KG1 (cell line): ENCODE measurements at regions not wholly inside any gene's neighbourhood (a gene's known extent, or its start where the extent isn't known, plus 50 kb on each side); places are given as distances from the start of the nearest gene placed in this dataset.
"Not testable (repeated sequence)": the region's sequence is repeated elsewhere in the genome, so short reads cannot be mapped to it uniquely, and the experiment has no call there.

Experiments
- DNase-seq: peaks from one replicate; lab custom pipeline; 2025; lab: John Stamatoyannopoulos, UW

GRCh38 chr1:191350938-191351337 is 807.3 kb upstream of the RGS18 start:
- no peak for DNase-seq

GRCh38 chr1:191358724-191359123 is 799.5 kb upstream of the RGS18 start:
- DNase-seq, result no peak

- DNase-seq, result no peak
These were observed 791.6 kb upstream of the RGS18 start for GRCh38 chr1:191366686-191367085.

- DNase-seq, result no peak
These were observed 789.2 kb upstream of the RGS18 start for GRCh38 chr1:191368891-191369654.

GRCh38 chr1:191371626-191372025 is 786.6 kb upstream of the RGS18 start:
- DNase-seq, result no peak

- no peak for DNase-seq
These were observed 770.0 kb upstream of the RGS18 start for GRCh38 chr1:191388283-191388682.

GRCh38 chr1:191396622-191397021 is 761.6 kb upstream of the RGS18 start:
- DNase-seq, result no peak

- DNase-seq, result no peak
These were observed 759.7 kb upstream of the RGS18 start for GRCh38 chr1:191398551-191398950.

- DNase-seq, result no peak
These were observed 752.8 kb upstream of the RGS18 start for GRCh38 chr1:191405417-191405816.

- no peak for DNase-seq
These were observed 743.2 kb upstream of the RGS18 start for GRCh38 chr1:191414981-191415640.

GRCh38 chr1:191419842-191420241 is 738.4 kb upstream of the RGS18 start:
- DNase-seq, result no peak

GRCh38 chr1:191427593-191427992 is 730.7 kb upstream of the RGS18 start:
- DNase-seq, result no peak

GRCh38 chr1:191432817-191433216 is 725.4 kb upstream of the RGS18 start:
- DNase-seq, result no peak

- no peak for DNase-seq
These were observed 719.3 kb upstream of the RGS18 start for GRCh38 chr1:191438979-191439378.

- DNase-seq, result not testable (repeated sequence)
These were observed 710.0 kb upstream of the RGS18 start for GRCh38 chr1:191448279-191448678.

- DNase-seq, result no peak
These were observed 705.7 kb upstream of the RGS18 start for GRCh38 chr1:191452586-191452985.

- DNase-seq, result no peak
These were observed 704.8 kb upstream of the RGS18 start for GRCh38 chr1:191453487-191453886.

GRCh38 chr1:191457889-191458288 is 700.4 kb upstream of the RGS18 start:
- no peak for DNase-seq

GRCh38 chr1:191460234-191460633 is 698.0 kb upstream of the RGS18 start:
- DNase-seq, result no peak

- DNase-seq, result no peak
These were observed 674.3 kb upstream of the RGS18 start for GRCh38 chr1:191483988-191484387.

- no peak for DNase-seq
These were observed 668.0 kb upstream of the RGS18 start for GRCh38 chr1:191490303-191490702.

- DNase-seq, result no peak
These were observed 663.2 kb upstream of the RGS18 start for GRCh38 chr1:191495040-191495439.

- no peak for DNase-seq
These were observed 659.9 kb upstream of the RGS18 start for GRCh38 chr1:191498318-191498717.

- DNase-seq, result no peak
These were observed 659.4 kb upstream of the RGS18 start for GRCh38 chr1:191498825-191499224.
